K562 (cell line): ENCODE measurements at regions not wholly inside any gene's neighbourhood (a gene's known extent, or its start where the extent isn't known, plus 50 kb on each side); places are given as distances from the start of the nearest gene placed in this dataset.

Experiments used
- ATAC-seq: fragments of 200-7000 bp; cut with Tn5 transposase; 3 replicates; pipeline ENCODE4 v1.9.1; 2020; ENCODE audit warnings: moderate library complexity
- BruUV-seq: library from RNA; stranded (reverse); fragments of 400-500 nt; replicated peaks from 2 replicates; lab custom pipeline; 2021; lab: Mats Ljungman, UMichigan
- CTCF ChIA-PET: fragments of 300-600 bp; formaldehyde crosslinking; extraction: SDS; loops from one replicate; lab custom pipeline; 2021; ENCODE audit warnings: low intra/inter-chr PET ratio; lab: Yijun Ruan, JAX
- POLR2A ChIA-PET: fragments of 300-600, 350-650 bp; sonication (Branson Sonifier 250); formaldehyde crosslinking; extraction: SDS; loops from one replicate; lab custom pipeline; 2021; ENCODE audit warnings: antibody characterized with exemption, inconsistent platforms; lab: Yijun Ruan, JAX
- DNase-seq, 4 experiments: peaks; one replicate each; pipeline versions ENCODE4 v3.0.0 to v3.0.0-alpha.2; 2011 to 2018; ENCODE audit warnings: low spot score in 3 of 4, mixed read lengths in 3 of 4; ENCODE audit errors: extremely low read depth in 1 of 4
- FAIRE-seq: peaks from 2 replicates; lab custom pipeline; 2011; peaks lifted over from hg19 to GRCh38; lab: Jason Lieb, UNC
- H2AFZ ChIP-seq: 2 replicates; pipeline ENCODE4 v1.6.0; 2011; ENCODE audit warnings: low read depth, low read length, control low read depth, inconsistent platforms
- H3K27ac ChIP-seq: fragments of 200-600 bp; 3 replicates; pipeline ENCODE4 v1.8.0; 2011; ENCODE audit warnings: low read depth, mild to moderate bottlenecking, control low read depth, inconsistent platforms, low read length, moderate library complexity, mixed read lengths; ENCODE audit errors: extremely low read depth
- H3K27me3 ChIP-seq, 2 experiments: fragments of 300-600 bp in 1 of 2; 2 replicates in 1 of 2; 3 replicates in 1 of 2; pipeline versions ENCODE4 v1.6.0 to v1.8.0; 2011; ENCODE audit warnings: inconsistent platforms in 2 of 2, low read length in 2 of 2, mild to moderate bottlenecking in 1 of 2, mixed read lengths in 1 of 2, moderate library complexity in 1 of 2; ENCODE audit not compliant: control insufficient read depth in 2 of 2, insufficient read depth in 2 of 2
- H3K36me3 ChIP-seq: fragments of 300-600 bp; 3 replicates; pipeline ENCODE4 v1.8.0; 2011; ENCODE audit warnings: mild to moderate bottlenecking, low read length, inconsistent platforms; ENCODE audit not compliant: control insufficient read depth, insufficient read depth
- H3K4me1 ChIP-seq, 2 experiments: fragments of 200-600 bp in 1 of 2; replicated peaks in 1 of 2; 2 replicates in 1 of 2; 3 replicates in 1 of 2; pipeline versions ENCODE4 v1.5.1 to v1.8.0; 2011; ENCODE audit warnings: inconsistent platforms in 2 of 2, low read length in 2 of 2, mild to moderate bottlenecking in 1 of 2, mixed read lengths in 1 of 2, moderate library complexity in 1 of 2; ENCODE audit not compliant: control insufficient read depth in 2 of 2, insufficient read depth in 2 of 2
- H3K4me2 ChIP-seq: 2 replicates; pipeline ENCODE4 v1.6.1; 2011; ENCODE audit warnings: low read length, control low read depth, inconsistent platforms, mixed read lengths; ENCODE audit not compliant: insufficient read depth
- H3K4me3 ChIP-seq: fragments of 200-600 bp; sonication (generic), shearing (Covaris generic); 2 replicates; pipeline ENCODE4 v1.5.1; 2016; ENCODE audit warnings: control low read depth, inconsistent platforms
- H3K79me2 ChIP-seq: fragments of 200-600 bp; 3 replicates; pipeline ENCODE4 v1.8.0; 2011; ENCODE audit warnings: low read length, inconsistent platforms; ENCODE audit not compliant: control insufficient read depth, insufficient read depth
- H3K9ac ChIP-seq, 2 experiments: 2 replicates each; pipeline versions ENCODE4 v1.6.0 to v1.6.1; 2011; ENCODE audit warnings: low read depth in 2 of 2, low read length in 2 of 2, control low read depth in 1 of 2, inconsistent platforms in 1 of 2, mild to moderate bottlenecking in 1 of 2, mixed read lengths in 1 of 2; ENCODE audit not compliant: insufficient read depth in 1 of 2
- H3K9me1 ChIP-seq: one replicate; pipeline ENCODE4 v1.6.0; 2011; ENCODE audit warnings: inconsistent platforms, mild to moderate bottlenecking, low read length, moderate library complexity; ENCODE audit not compliant: control insufficient read depth, insufficient read depth
- H3K9me3 ChIP-seq: replicated peaks from 2 replicates; pipeline ENCODE4 v1.5.1; 2011; ENCODE audit warnings: low read depth, low read length, inconsistent platforms; ENCODE audit not compliant: control insufficient read depth, insufficient read depth
- H4K20me1 ChIP-seq: replicated peaks from 2 replicates; pipeline ENCODE4 v1.6.1; 2011; ENCODE audit warnings: low read length, inconsistent platforms, mixed read lengths; ENCODE audit not compliant: control insufficient read depth, insufficient read depth
- BRF2 ChIP-seq: IDR thresholded peaks from 3 replicates; pipeline ENCODE4 v1.6.1; 2011; ENCODE audit warnings: borderline replicate concordance, mild to moderate bottlenecking; ENCODE audit not compliant: insufficient read length, insufficient read depth
- CREB1 ChIP-seq, 2 experiments: sonication (generic) in 1 of 2; formaldehyde crosslinking in 1 of 2; IDR thresholded peaks; 2 replicates each; pipeline versions ENCODE4 v1.6.1 to v1.8.0; 2012 to 2022; ENCODE audit warnings: inconsistent platforms in 1 of 2, mild to moderate bottlenecking in 1 of 2, missing genetic modification reagents in 1 of 2, moderate library complexity in 1 of 2
- E2F3 ChIP-seq: fragments of 250-450 bp; sonication (Bioruptor Pico); IDR thresholded peaks from 2 replicates; pipeline ENCODE4 v1.4.0; 2020; ENCODE audit warnings: mild to moderate bottlenecking
- GATAD2A ChIP-seq: fragments of 450-650 bp; IDR thresholded peaks from 2 replicates; pipeline ENCODE4 v1.6.1; 2017
- MAFG ChIP-seq: fragments of 450-650 bp; conservative IDR thresholded peaks from 2 replicates; pipeline ENCODE4 v1.6.1; 2016; ENCODE audit warnings: missing genetic modification characterization, missing compliant biosample characterization
- MAZ ChIP-seq, 2 experiments: fragments of 450-650 bp in 1 of 2; sonication (generic) in 1 of 2; formaldehyde crosslinking; IDR thresholded peaks in 1 of 2; conservative IDR thresholded peaks in 1 of 2; 2 replicates each; pipeline versions ENCODE4 v1.4.0 to v1.5.0; 2020; ENCODE audit warnings: mild to moderate bottlenecking in 1 of 2, missing genetic modification reagents in 1 of 2
- MED1 ChIP-seq: sonication (generic); formaldehyde crosslinking; IDR thresholded peaks from 2 replicates; pipeline ENCODE4 v1.8.1; 2023; ENCODE audit warnings: missing genetic modification reagents, borderline replicate concordance
- MIER1 ChIP-seq: fragments of 450-650 bp; IDR thresholded peaks from 2 replicates; pipeline ENCODE4 v1.6.1; 2016; ENCODE audit warnings: antibody characterized with exemption, mild to moderate bottlenecking, low read depth
- NFYB ChIP-seq: IDR thresholded peaks from 2 replicates; pipeline ENCODE4 v1.6.1; 2011; ENCODE audit warnings: mild to moderate bottlenecking, moderate library complexity; ENCODE audit not compliant: insufficient read length; ENCODE audit errors: extremely low read depth
- NR0B1 ChIP-seq: fragments of 450-650 bp; IDR thresholded peaks from one replicate; pipeline ENCODE4 v1.6.1; 2018; ENCODE audit warnings: mild to moderate bottlenecking, moderate library complexity; ENCODE audit not compliant: partially characterized antibody
- NRF1 ChIP-seq, 2 experiments: fragments of 450-650 bp; IDR thresholded peaks in 1 of 2; conservative IDR thresholded peaks in 1 of 2; 2 replicates each; pipeline ENCODE4 v1.6.1; 2014; ENCODE audit warnings: mild to moderate bottlenecking in 2 of 2
- TAL1 ChIP-seq: fragments of 450-650 bp; IDR thresholded peaks from 2 replicates; pipeline ENCODE4 v1.6.1; 2016; ENCODE audit warnings: mild to moderate bottlenecking
- ZBTB33 ChIP-seq: sonication (generic); formaldehyde crosslinking; IDR thresholded peaks from 2 replicates; pipeline ENCODE4 v1.8.1; 2023; ENCODE audit warnings: mild to moderate bottlenecking, missing genetic modification reagents
- ZKSCAN3 ChIP-seq: fragments of 250-450 bp; sonication (Bioruptor Pico); IDR thresholded peaks from 2 replicates; pipeline ENCODE4 v1.4.0; 2020
- ZNF146 ChIP-seq: IDR thresholded peaks from one replicate; pipeline ENCODE4 v1.6.1; 2018; ENCODE audit warnings: missing compliant biosample characterization; ENCODE audit not compliant: unreplicated experiment
- ZNF583 ChIP-seq: fragments of 250-450 bp; sonication (Bioruptor Pico); IDR thresholded peaks from 2 replicates; pipeline ENCODE4 v1.4.0; 2020
- ZNF778 ChIP-seq: fragments of 450-650 bp; formaldehyde crosslinking; IDR thresholded peaks from 2 replicates; pipeline ENCODE4 v1.4.0; 2020; ENCODE audit warnings: mild to moderate bottlenecking, moderate library complexity
- WGBS: fragments of 100-300 bp; shearing (Covaris generic); methylation state at CpG from one replicate; pipeline ENCODE4 v1.1.6; 2016; ENCODE audit warnings: low coverage, mixed read lengths; ENCODE audit not compliant: insufficient coverage; ENCODE audit errors: missing lambda C conversion rate; 5-methylcytosine and 5-hydroxymethylcytosine counted together
- in situ Hi-C: fragments of 300-500 bp; cut with MboI; formaldehyde crosslinking; loops from 4 replicates; pipeline ENCODE4 v1.15.0; 2018; ENCODE audit warnings: inconsistent platforms, mixed read lengths
- intact Hi-C: fragments of 100-400 bp; cut with micrococcal nuclease; formaldehyde crosslinking; loops from 2 replicates; pipeline ENCODE4 v1.14.2; 2022

GRCh38 chr4:26085551-26085950 is 171.5 kb downstream of the SMIM20 start (continued):
- TF ChIP-seq MAZ (CRISPR knock-in tag; conservative IDR thresholded peaks at IDR 0.05 in 1 of 2, IDR thresholded peaks at IDR 0.05 in 1 of 2) (no peak), ZNF146 (no peak), GATAD2A (no peak)

DNA sequence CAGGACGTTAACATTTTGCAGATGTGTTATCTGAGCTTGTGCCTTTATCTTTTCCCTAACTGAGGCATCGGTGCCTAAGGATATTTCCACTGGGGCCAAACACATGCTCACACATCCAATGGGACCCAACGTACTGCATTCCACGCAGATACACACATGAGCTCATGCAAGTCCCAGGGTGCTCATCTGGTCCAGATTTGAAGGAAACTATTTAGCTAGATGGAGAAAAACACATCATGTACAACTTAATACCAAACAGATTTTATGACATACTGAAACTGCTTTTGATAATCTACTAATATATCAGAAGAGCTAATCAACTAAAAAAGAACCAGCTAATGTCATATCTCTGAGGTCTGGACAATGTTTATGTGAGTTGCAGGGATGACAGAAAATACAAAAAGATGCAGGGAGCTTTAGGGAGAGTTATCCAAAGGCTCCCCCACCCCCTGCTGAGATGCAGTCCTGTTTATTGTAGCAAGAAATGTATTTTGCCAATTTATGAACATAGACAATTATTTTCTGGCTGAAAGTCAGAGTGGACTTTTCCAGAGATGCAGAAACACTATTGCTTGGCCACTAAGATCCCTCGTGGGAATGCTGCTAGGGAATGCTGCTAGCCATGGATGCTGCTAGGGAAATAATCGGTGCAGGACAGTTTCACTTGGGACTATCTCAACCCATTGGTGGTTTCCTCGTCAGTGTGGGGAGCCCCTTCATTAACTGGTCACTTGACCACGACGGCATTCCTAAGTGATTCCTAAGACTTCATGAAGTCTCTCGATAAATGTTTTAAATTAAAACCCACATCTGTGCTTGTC is 172.8 kb downstream of the SMIM20 start:
- WGBS, result 2% methylated on average over 9 of the region's 10 CpGs
- FAIRE-seq, result no peak
- Histone ChIP-seq H3K27me3 (peaks cover 5 to 10% of the 10 kb centered on the region in 2 experiments; a peak in 4 of 5 replicates), H4K20me1 (no peaks in the 10 kb centered on the region), H3K4me1 (no peaks in the 10 kb centered on the region), H3K4me3 (no peak overlapping the region), H3K4me2 (no peak overlapping the region), H2AFZ (no peak overlapping the region), H3K9me3 (no peaks in the 10 kb centered on the region), H3K9ac (no peak overlapping the region), H3K36me3 (no peaks in the 10 kb centered on the region), H3K79me2 (no peaks in the 10 kb centered on the region), H3K9me1 (no peaks in the 10 kb centered on the region), H3K27ac (no peak overlapping the region)
- intact Hi-C loops (no loop called here), in situ Hi-C loops (no loop called here)
- ATAC-seq, result no peak
- DNase-seq, result no peak
- ChIA-PET POLR2A (interaction anchor here (0.9 to 1.2 kb wide), 2 partner anchors 13 to 24 kb away, joined by 3 to 4 read pairs; no protein-coding TSS in a partner anchor), CTCF (no interaction called here)
- no TSS peak for BruUV-seq
- TF ChIP-seq NRF1 (conservative IDR thresholded peaks at IDR 0.05 in 1 of 2, IDR thresholded peaks at IDR 0.05 in 1 of 2), result no peak
- TF ChIP-seq ZBTB33 (CRISPR knock-in tag), result no peak
- TF ChIP-seq ZNF778, result no peak
- no peak for TF ChIP-seq E2F3 (CRISPR knock-in tag)
- TF ChIP-seq MAFG (tag), result no peak
- no peak for TF ChIP-seq ZNF583
- no peak for TF ChIP-seq BRF2
- no peak for TF ChIP-seq TAL1
- TF ChIP-seq NR0B1, result no peak
- TF ChIP-seq NFYB, result no peak
- TF ChIP-seq CREB1 (IDR thresholded peaks at IDR 0.05), result no peak
- no peak for TF ChIP-seq CREB1 (CRISPR knock-in tag; IDR thresholded peaks at IDR 0.05)
- no peak for TF ChIP-seq MIER1
- TF ChIP-seq ZKSCAN3 (CRISPR knock-in tag), result no peak
- no peak for TF ChIP-seq MED1
